ENCODE measurements at regions not wholly inside any gene's neighbourhood (a gene's known extent, or its start where the extent isn't known, plus 50 kb on each side); places are given as distances from the start of the nearest gene placed in this dataset.

DNA sequence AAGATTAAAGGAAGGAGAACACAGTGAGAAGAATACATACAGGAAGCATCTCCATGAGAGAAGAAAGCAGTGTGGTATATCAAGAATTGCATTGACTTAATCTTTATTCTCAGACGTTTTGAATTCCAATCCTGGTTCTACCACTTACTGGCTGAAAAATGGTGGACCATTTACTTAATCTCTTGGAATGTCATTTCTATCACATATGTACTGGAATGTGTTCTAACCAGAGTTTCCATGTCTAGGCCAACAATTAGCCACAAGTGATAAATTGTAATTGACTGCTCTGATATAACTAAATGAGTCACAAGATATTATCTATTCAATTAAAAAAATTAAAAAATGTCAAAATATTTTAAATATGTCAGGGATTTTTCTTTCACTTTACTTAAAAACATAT is 626.1 kb downstream of the PTPRC start (continued):
- no peak for TF ChIP-seq SSRP1 (CRISPR knock-in tag; IDR thresholded peaks at IDR 0.05)

- no peak for DNase-seq (ENCODE audit: low spot score)
- no TSS peak for BruUV-seq (replicated peaks)
- H3K9ac ChIP-seq (ENCODE audit: insufficient read depth, low read depth, low read length), result no peak overlapping the region
- no peaks in the 10 kb centered on the region for H3K4me1 ChIP-seq (ENCODE audit: insufficient read depth, low read length)
- no peaks in the 10 kb centered on the region for H3K27me3 ChIP-seq (ENCODE audit: control insufficient read depth in 1 of 2, insufficient read depth in 2 of 2, low read length in 2 of 2)
- no peak for FAIRE-seq
- H3K36me3 ChIP-seq (replicated peaks in 1 of 2; ENCODE audit: control insufficient read depth in 1 of 2, insufficient read depth in 2 of 2, low read length in 2 of 2), result no peaks in the 10 kb centered on the region
- no peak overlapping the region for H3K4me2 ChIP-seq (ENCODE audit: low read depth, low read length)
- intact Hi-C loops (cut with micrococcal nuclease; ENCODE audit: unreplicated experiment) (no loop called here), in situ Hi-C loops (cut with HindIII; ENCODE audit: extremely low pct_ligation_motif_present, low pct_unique_long_range_greater_than_20kb) (no loop called here)
- H3K9me3 ChIP-seq (ENCODE audit: low read length), result peaks cover 4% of the 10 kb centered on the region; the same call in 1 of the 2 replicates
- H3K79me2 ChIP-seq (ENCODE audit: insufficient read depth, low read length), result no peaks in the 10 kb centered on the region
- no peak overlapping the region for H2AFZ ChIP-seq (ENCODE audit: low read length)
- no peaks in the 10 kb centered on the region for H4K20me1 ChIP-seq (ENCODE audit: insufficient read depth, low read length)
- ChIA-PET POLR2A (no interaction called here), CTCF (ENCODE audit: low intra/inter-chr PET ratio, low total read pairs) (no interaction called here)
- no peak overlapping the region for H3K27ac ChIP-seq (ENCODE audit: extremely low read length, insufficient read depth, low read length)
- H3K4me3 ChIP-seq (replicated peaks in 1 of 3; ENCODE audit: insufficient read depth in 1 of 3, low read depth in 2 of 3, low read length in 3 of 3), result no peak overlapping the region
- ATAC-seq, result no peak
- 0% methylated on average over 3 of the region's 3 CpGs for WGBS (ENCODE audit: low lambda C conversion rate)
- no peak for TF ChIP-seq CSRNP1 (CRISPR knock-in tag; IDR thresholded peaks at IDR 0.05)
- TF ChIP-seq ESRRA (CRISPR knock-in tag; IDR thresholded peaks at IDR 0.05; ENCODE audit: low read depth), result no peak
- TF ChIP-seq ZNF660 (CRISPR knock-in tag; IDR thresholded peaks at IDR 0.05; ENCODE audit: borderline replicate concordance, low read depth), result no peak
- TF ChIP-seq, protein P1, sequence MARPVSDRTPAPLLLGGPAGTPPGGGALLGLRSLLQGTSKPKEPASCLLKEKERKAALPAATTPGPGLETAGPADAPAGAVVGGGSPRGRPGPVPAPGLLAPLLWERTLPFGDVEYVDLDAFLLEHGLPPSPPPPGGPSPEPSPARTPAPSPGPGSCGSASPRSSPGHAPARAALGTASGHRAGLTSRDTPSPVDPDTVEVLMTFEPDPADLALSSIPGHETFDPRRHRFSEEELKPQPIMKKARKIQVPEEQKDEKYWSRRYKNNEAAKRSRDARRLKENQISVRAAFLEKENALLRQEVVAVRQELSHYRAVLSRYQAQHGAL (CRISPR knock-in tag; IDR thresholded peaks at IDR 0.05; ENCODE audit: not compliant biosample characterization), result no peak
- no peak for TF ChIP-seq CENPX (CRISPR knock-in tag; IDR thresholded peaks at IDR 0.05)
- TF ChIP-seq ZNF484 (CRISPR knock-in tag; IDR thresholded peaks at IDR 0.05; ENCODE audit: borderline replicate concordance, low read depth), result no peak
- TF ChIP-seq SMARCE1 (IDR thresholded peaks at IDR 0.05; ENCODE audit: borderline replicate concordance), result no peak
- TF ChIP-seq ZNF614 (CRISPR knock-in tag; IDR thresholded peaks at IDR 0.05; ENCODE audit: borderline replicate concordance), result no peak
- TF ChIP-seq RBM39 (IDR thresholded peaks at IDR 0.05; ENCODE audit: low read depth, low read length, poor library complexity, severe bottlenecking), result no peak
- no peak for TF ChIP-seq ZNF317 (CRISPR knock-in tag; IDR thresholded peaks at IDR 0.05)
- TF ChIP-seq RELA (CRISPR knock-in tag; IDR thresholded peaks at IDR 0.05), result no peak
- TF ChIP-seq REXO4 (CRISPR knock-in tag; IDR thresholded peaks at IDR 0.05; ENCODE audit: borderline replicate concordance), result no peak
- TF ChIP-seq SMAD3 (CRISPR knock-in tag; IDR thresholded peaks at IDR 0.05), result no peak
- TF ChIP-seq ETV5 (CRISPR knock-in tag; IDR thresholded peaks at IDR 0.05; ENCODE audit: borderline replicate concordance), result no peak
- no peak for TF ChIP-seq ZNF567 (CRISPR knock-in tag; IDR thresholded peaks at IDR 0.05; ENCODE audit: borderline replicate concordance)
- TF ChIP-seq, protein P2, sequence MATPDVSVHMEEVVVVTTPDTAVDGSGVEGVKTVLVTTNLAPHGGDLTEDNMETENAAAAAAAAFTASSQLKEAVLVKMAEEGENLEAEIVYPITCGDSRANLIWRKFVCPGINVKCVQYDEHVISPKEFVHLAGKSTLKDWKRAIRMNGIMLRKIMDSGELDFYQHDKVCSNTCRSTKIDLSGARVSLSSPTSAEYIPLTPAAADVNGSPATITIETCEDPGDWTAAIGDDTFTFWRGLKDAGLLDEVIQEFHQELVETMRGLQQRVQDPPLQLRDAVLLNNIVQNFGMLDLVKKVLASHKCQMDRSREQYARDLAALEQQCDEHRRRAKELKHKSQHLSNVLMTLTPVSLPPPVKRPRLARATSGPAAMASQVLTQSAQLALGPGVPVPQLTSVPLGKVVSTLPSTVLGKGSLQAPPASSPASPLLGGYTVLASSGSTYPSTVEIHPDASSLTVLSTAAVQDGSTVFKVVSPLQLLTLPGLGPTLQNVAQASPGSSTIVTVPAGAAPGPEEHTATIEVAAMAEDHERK (CRISPR knock-in tag; IDR thresholded peaks at IDR 0.05; ENCODE audit: low read depth), result no peak
- TF ChIP-seq RFXAP (CRISPR knock-in tag; IDR thresholded peaks at IDR 0.05; ENCODE audit: borderline replicate concordance), result no peak
- TF ChIP-seq XBP1 (CRISPR knock-in tag; IDR thresholded peaks at IDR 0.05), result no peak
These were observed 626.5 kb downstream of the PTPRC start for GRCh38 chr1:199265319-199265718.
